ENCODE measurements at regions not wholly inside any gene's neighbourhood (a gene's known extent, or its start where the extent isn't known, plus 50 kb on each side); places are given as distances from the start of the nearest gene placed in this dataset.

DNA sequence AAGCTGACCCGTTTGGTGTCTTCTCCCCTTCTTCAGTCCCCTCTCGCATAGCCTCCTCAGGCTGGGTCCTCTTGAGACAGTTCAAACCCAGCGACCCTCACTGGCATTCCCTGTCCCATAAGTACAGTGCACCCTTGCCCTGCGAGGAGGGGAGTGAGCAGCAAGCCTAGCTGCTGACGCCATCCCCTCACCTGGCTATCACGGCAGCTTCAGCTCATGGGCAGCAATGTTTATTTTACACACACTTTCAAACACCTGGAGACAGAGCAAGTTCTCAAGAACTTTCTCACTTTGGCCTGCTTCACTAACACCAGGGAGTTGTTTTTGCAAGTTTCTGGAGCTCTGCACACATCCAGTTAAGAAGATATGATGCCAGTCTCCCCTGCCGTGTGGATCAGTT is 189.6 kb upstream of the E2F8 start:
- TF ChIP-seq CTCF (IDR thresholded peaks at IDR 0.05; ENCODE audit: low read length) (no peak), EZH2 (IDR thresholded peaks at IDR 0.05; ENCODE audit: borderline replicate concordance, low read length) (no peak)

All from OCI-LY1 (cell line).